Upper lobe of left lung (tissue), 6 donors: ENCODE measurements at regions not wholly inside any gene's neighbourhood (a gene's known extent, or its start where the extent isn't known, plus 50 kb on each side); places are given as distances from the start of the nearest gene placed in this dataset.

ENCODE experiments used
- ATAC-seq, 2 donors: fragments of 200-7000 bp; cut with Tn5 transposase; one replicate each; pipeline ENCODE4 v1.9.1; 2022; ENCODE audit warnings: mild to moderate bottlenecking in 2 of 2, moderate library complexity in 2 of 2; ENCODE audit not compliant: low FRiP score in 2 of 2
- DNase-seq, 2 donors: peaks; one replicate each; pipeline ENCODE4 v3.0.0-alpha.2; 2019 to 2020
- H3K27ac ChIP-seq, 4 donors: fragments of 200-600 bp; sonication (generic); one replicate each; pipeline ENCODE4 v1.5.1; 2016 to 2019
- H3K27me3 ChIP-seq, 4 donors: fragments of 200-600 bp; sonication (generic); one replicate each; pipeline ENCODE4 v1.5.1; 2017 to 2019
- H3K36me3 ChIP-seq, 4 donors: fragments of 200-600 bp; sonication (generic); one replicate each; pipeline ENCODE4 v1.5.1; 2016 to 2019
- H3K4me1 ChIP-seq, 4 donors: fragments of 200-600 bp; sonication (generic); one replicate each; pipeline ENCODE4 v1.5.1; 2018 to 2019
- H3K4me3 ChIP-seq, 4 donors: fragments of 200-600 bp; sonication (generic); one replicate each; pipeline ENCODE4 v1.5.1; 2017 to 2019; ENCODE audit warnings: mild to moderate bottlenecking in 2 of 4, moderate library complexity in 1 of 4
- H3K9me3 ChIP-seq, 4 donors: fragments of 200-600 bp; sonication (generic); one replicate each; pipeline ENCODE4 v1.5.1; 2018 to 2019
- CTCF ChIP-seq, 6 experiments: fragments of 450-650 bp in 4 of 6; fragments of 200-600 bp in 2 of 6; sonication (generic) in 2 of 6; IDR thresholded peaks; one replicate each; pipeline ENCODE4 v1.5.1; 2016 to 2019; ENCODE audit warnings: antibody characterized with exemption in 6 of 6
- EP300 ChIP-seq, 4 donors: sonication (generic); formaldehyde crosslinking; IDR thresholded peaks; one replicate each; pipeline ENCODE4 v1.5.1; 2017; ENCODE audit warnings: antibody characterized with exemption in 4 of 4, control low read depth in 2 of 4
- POLR2A ChIP-seq, 4 donors: fragments of 450-650 bp; IDR thresholded peaks; one replicate each; pipeline ENCODE4 v1.5.1; 2016 to 2017; ENCODE audit warnings: antibody characterized with exemption in 4 of 4, mild to moderate bottlenecking in 2 of 4
- POLR2AphosphoS5 ChIP-seq, 2 donors: sonication (generic); formaldehyde crosslinking; IDR thresholded peaks; one replicate each; pipeline ENCODE4 v1.5.1; 2017; ENCODE audit warnings: antibody characterized with exemption in 2 of 2
- WGBS, 2 donors: methylation state at CpG; one replicate each; pipeline ENCODE4 v1.1.5; 2017 to 2018; 5-methylcytosine and 5-hydroxymethylcytosine counted together
- donor health status: DM: no; HTN: no; CAD: no; lungs with moderate emphysema.
- donor health status: DM: no; HTN: yes; CAD: no; lungs with severe emphysema.

DNA sequence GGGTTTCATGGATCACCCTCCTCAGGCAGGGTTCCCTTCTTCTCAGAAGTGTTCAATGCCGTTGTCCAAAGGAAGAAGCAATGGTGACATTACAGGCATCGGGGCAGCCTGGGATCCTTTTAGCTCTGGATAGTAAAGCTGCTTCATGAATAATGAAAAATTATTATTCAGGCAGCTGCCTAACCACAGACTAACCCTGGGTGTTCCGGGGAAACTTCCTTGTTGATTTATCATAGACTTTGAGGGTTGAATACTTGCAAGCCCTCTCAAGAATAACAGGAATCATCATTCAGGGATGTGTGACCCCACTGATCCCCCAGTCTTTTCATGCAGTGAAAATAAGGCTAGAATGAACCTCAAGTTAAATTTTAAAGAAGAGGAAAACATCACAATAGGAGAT, 419.4 kb downstream of the MEIS1 start:
- ATAC-seq = peak in 1 of 2 donors; percentile 17
- Histone ChIP-seq H3K27me3 (no peaks in the 10 kb centered on the region), H3K27ac (peak overlapping the region in 1 of 4 donors; percentile 43), H3K4me1 (peaks cover 0 to 4% (median 1%) of the 10 kb centered on the region in 4 donors), H3K9me3 (no peaks in the 10 kb centered on the region), H3K4me3 (no peak overlapping the region), H3K36me3 (no peaks in the 10 kb centered on the region)
- TF ChIP-seq CTCF (IDR thresholded peaks at IDR 0.05) = no peak
- no peak for TF ChIP-seq POLR2AphosphoS5 (IDR thresholded peaks at IDR 0.05)
- no peak for TF ChIP-seq EP300 (IDR thresholded peaks at IDR 0.05)
- no peak for TF ChIP-seq POLR2A (IDR thresholded peaks at IDR 0.05)
- DNase-seq = no peak
- 56 to 61% methylated on average over 3 of the region's 3 CpGs for WGBS, 2 donors

DNA sequence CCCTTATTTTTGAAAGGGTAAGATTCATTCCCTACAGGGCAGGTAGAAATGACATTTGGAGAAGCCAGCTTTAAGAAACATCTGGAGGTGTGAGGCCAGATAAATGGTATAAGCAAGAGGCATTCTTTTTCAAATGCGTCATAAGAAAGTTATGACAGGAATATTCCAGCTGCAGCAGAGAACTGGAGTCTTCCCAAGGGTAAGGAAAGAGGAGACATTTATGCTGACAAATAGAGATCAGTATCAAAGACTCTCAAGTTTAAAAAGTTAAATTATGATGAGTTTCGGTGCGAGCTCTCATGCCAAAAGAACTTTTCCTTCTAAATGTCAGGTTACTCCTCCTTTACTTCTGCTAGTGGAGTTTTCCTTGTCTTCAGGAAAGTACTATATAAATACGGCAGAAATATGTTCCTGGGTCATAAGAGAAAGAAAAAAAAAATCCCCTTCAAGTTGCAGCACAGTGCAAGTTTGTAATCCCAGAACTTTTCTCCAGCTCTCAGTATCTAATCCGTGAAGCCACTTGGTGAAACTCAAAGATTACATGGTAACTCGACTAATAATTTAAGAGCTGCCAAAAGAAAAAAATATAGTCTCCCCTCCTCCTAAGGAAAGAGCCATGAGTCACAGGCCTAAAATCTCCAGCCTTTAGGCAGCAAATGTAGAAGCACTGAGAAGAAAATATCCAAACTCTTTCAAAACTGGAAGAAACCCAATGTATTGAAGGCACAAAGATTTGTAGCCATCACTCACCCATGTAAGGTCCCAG, 428.1 kb downstream of the MEIS1 start:
- 57 to 76% methylated on average over 6 of the region's 6 CpGs for WGBS, 2 donors
- no peak overlapping the region for H3K4me3 ChIP-seq
- no peaks in the 10 kb centered on the region for H3K36me3 ChIP-seq
- no peaks in the 10 kb centered on the region for H3K9me3 ChIP-seq
- no peaks in the 10 kb centered on the region for H3K4me1 ChIP-seq
- no peaks in the 10 kb centered on the region for H3K27me3 ChIP-seq
- H3K27ac ChIP-seq = peak overlapping the region in 2 of 4 donors; percentile 17 to 39
- peak in 1 of 2 donors; percentile 71 for ATAC-seq
- DNase-seq = no peak
- TF ChIP-seq POLR2AphosphoS5 (IDR thresholded peaks at IDR 0.05) (no peak), EP300 (IDR thresholded peaks at IDR 0.05) (no peak), CTCF (IDR thresholded peaks at IDR 0.05) (no peak), POLR2A (IDR thresholded peaks at IDR 0.05) (no peak)

DNA sequence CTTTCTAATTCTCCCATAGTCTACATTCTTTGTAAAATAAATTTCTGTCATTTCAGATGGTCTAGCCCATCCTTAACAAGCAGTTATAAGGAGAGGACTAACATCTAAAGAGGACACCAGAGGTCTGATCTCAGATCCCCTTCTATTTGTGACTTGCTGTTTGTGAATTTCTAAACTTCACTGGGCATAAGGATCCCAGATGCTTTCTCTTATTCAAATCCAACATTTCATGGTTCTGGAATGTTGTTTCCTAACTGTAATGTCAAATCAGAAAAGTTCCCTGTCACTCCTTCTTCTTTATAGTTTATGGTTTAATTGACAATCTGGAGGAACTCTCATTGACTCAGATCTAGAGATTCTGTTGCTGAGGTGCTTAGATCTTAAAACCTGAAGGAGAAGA, 430.2 kb downstream of the MEIS1 start:
- Histone ChIP-seq H3K9me3 (no peaks in the 10 kb centered on the region), H3K27ac (no peak overlapping the region), H3K27me3 (no peaks in the 10 kb centered on the region), H3K4me1 (no peaks in the 10 kb centered on the region), H3K36me3 (no peaks in the 10 kb centered on the region), H3K4me3 (no peak overlapping the region)
- TF ChIP-seq CTCF (IDR thresholded peaks at IDR 0.05) = no peak
- TF ChIP-seq EP300 (IDR thresholded peaks at IDR 0.05) = no peak
- no peak for TF ChIP-seq POLR2A (IDR thresholded peaks at IDR 0.05)
- no peak for TF ChIP-seq POLR2AphosphoS5 (IDR thresholded peaks at IDR 0.05)
- DNase-seq (no peak), ATAC-seq (no peak)

DNA sequence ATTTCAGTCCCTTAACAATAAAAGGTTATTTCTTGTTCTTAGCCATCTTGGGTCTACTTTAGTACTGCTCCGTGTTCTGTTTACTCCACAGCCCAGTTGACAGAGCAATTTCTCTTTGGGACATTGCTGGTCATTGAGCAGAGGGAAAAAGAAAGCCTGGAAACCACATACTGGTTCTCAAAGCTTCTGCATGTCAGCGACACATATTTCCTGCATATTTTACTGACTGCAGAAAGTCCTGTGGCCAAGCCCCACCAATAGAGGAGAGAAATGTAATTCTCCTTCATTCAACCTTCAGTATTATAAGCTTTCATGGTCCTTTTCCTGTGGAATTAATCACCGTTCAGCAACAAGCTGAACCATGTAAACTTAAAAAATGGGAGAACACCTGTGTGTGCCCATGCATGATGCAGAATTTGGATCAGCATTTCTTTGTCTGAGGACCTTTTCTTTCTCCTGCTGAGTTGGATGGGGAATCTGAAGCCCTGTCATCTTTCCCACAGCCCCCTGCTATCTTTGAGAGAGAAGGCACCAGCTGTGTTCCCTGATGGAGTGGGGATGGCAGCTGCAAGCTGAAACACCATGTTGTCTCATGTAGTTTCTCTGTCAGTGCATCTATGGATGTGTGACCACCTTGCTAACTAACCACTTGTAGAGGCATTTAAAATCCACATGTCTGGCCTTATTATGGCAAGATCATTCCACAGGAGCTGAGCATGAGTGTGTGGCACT, 431.6 kb downstream of the MEIS1 start:
- H3K36me3 ChIP-seq = no peaks in the 10 kb centered on the region
- TF ChIP-seq CTCF (IDR thresholded peaks at IDR 0.05) (no peak), EP300 (IDR thresholded peaks at IDR 0.05) (no peak), POLR2A (IDR thresholded peaks at IDR 0.05) (no peak), POLR2AphosphoS5 (IDR thresholded peaks at IDR 0.05) (no peak)
- WGBS, 2 donors = 50 to 56% methylated on average over 3 of the region's 3 CpGs
- H3K4me1 ChIP-seq = no peaks in the 10 kb centered on the region
- no peaks in the 10 kb centered on the region for H3K9me3 ChIP-seq
- H3K4me3 ChIP-seq = no peak overlapping the region
- no peaks in the 10 kb centered on the region for H3K27me3 ChIP-seq
- DNase-seq (no peak), ATAC-seq (peak in 1 of 2 donors; percentile 43)
- no peak overlapping the region for H3K27ac ChIP-seq
